ENCODE measurements at regions not wholly inside any gene's neighbourhood (a gene's known extent, or its start where the extent isn't known, plus 50 kb on each side); places are given as distances from the start of the nearest gene placed in this dataset.

DNA sequence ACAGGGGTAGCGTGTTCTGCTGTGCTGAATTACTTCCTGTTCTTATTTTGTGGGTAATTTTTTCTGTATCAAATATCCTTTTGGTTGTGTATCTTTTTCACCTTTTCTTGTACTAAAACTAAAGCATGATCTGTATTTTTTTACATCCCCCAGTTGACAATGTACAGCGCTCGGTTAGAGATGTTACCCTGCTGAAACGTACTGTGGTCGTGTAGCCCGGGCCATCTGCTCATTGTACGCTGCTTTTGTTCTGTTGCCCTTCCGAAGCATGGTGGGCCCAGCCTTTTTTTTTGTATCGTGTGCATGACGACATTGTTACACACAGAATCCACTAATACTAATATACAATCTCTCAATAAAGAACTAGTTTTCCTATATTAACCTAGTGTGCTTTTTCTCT, 233.1 kb downstream of the HAUS1 start:
- no peak overlapping the region for H3K27ac Mint-ChIP-seq
- ChIA-PET CTCF (no interaction called here), POLR2A (interaction anchor here (1.4 kb wide), 1 partner anchor 13 kb away, joined by 3 read pairs; no protein-coding TSS in a partner anchor)
- H3K36me3 Mint-ChIP-seq (ENCODE audit: low read depth), result peaks cover 7% of the 10 kb centered on the region
- peak overlapping the region; percentile 9 for H3K4me3 Mint-ChIP-seq
- peaks cover 76% of the 10 kb centered on the region for H3K4me1 Mint-ChIP-seq
- no peaks in the 10 kb centered on the region for H3K9me3 Mint-ChIP-seq
- peaks cover 56% of the 10 kb centered on the region for H3K27me3 Mint-ChIP-seq
- no peak for DNase-seq

DNA sequence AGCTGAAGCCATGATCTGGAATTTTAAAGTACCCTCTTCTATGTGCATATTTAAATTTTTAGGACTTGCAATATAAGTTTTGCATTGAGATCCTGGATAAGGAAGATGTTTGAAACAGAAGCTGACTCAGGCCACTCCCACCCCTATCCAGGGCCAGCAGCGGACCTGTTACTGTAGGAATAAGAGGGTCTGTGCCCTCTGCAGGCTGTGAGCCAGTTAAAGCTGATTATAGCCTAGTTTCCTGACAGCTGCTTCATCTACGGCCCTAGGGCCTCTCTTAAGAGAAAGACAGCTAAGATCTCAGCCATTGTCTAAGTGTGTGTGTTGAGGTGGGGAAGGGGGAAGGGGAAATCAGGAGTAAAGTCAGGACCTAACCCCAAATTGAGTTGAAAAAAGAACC, 234.0 kb downstream of the HAUS1 start:
- peaks cover 47% of the 10 kb centered on the region for H3K27me3 Mint-ChIP-seq
- peaks cover 7% of the 10 kb centered on the region for H3K36me3 Mint-ChIP-seq (ENCODE audit: low read depth)
- ChIA-PET POLR2A (no interaction called here), CTCF (interaction anchor here (0.7 to 1.2 kb wide), 2 partner anchors 15 to 165 kb away, joined by 3 to 5 read pairs; a partner anchor contains a TSS)
- H3K27ac Mint-ChIP-seq, result no peak overlapping the region
- H3K9me3 Mint-ChIP-seq, result no peaks in the 10 kb centered on the region
- H3K4me3 Mint-ChIP-seq, result no peak overlapping the region
- H3K4me1 Mint-ChIP-seq, result peaks cover 77% of the 10 kb centered on the region
- DNase-seq, result no peak

- DNase-seq, result peak; percentile 37
- Mint-ChIP-seq H3K36me3 (ENCODE audit: low read depth) (peaks cover 7% of the 10 kb centered on the region), H3K27ac (peak overlapping the region; percentile 53), H3K4me3 (peak overlapping the region; percentile 41), H3K9me3 (no peaks in the 10 kb centered on the region), H3K27me3 (peaks cover 42% of the 10 kb centered on the region), H3K4me1 (peaks cover 78% of the 10 kb centered on the region)
- ChIA-PET CTCF (interaction anchor here (1.2 kb wide), 1 partner anchor 165 kb away, joined by 5 read pairs; a partner anchor contains a TSS), POLR2A (no interaction called here)
These were observed 234.6 kb downstream of the HAUS1 start for GRCh38 chr18:46338766-46339165.

DNA sequence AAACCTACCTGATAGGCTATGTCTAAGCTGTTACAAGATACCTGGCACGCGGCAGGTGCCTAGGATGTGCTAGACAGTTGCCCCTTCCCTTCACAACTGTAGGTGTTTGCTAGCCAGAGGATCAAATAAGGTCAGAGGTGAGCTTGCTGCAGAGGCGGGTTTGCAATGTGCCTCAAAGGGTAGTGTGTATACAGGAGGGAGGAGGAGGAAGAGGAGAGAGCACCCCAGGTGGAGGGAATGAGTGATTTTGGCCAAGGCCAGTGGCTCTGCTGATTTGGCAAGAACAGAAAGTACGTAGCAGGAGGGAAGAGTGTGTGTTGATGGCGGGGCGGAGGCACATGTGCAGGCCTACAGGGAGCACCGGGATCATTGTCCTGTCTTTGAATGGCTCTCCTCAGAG, 236.5 kb downstream of the HAUS1 start:
- peaks cover 83% of the 10 kb centered on the region for H3K4me1 Mint-ChIP-seq
- no peaks in the 10 kb centered on the region for H3K9me3 Mint-ChIP-seq
- peaks cover 29% of the 10 kb centered on the region for H3K27me3 Mint-ChIP-seq
- no peak overlapping the region for H3K4me3 Mint-ChIP-seq
- H3K36me3 Mint-ChIP-seq (ENCODE audit: low read depth), result no peaks in the 10 kb centered on the region
- ChIA-PET POLR2A (no interaction called here), CTCF (no interaction called here)
- DNase-seq, result no peak
- H3K27ac Mint-ChIP-seq, result no peak overlapping the region

GRCh38 chr18:46341986-46342525, 237.9 kb downstream of the HAUS1 start:
- DNase-seq, result no peak
- ChIA-PET CTCF (no interaction called here), POLR2A (no interaction called here)
- H3K27me3 Mint-ChIP-seq, result peaks cover 18% of the 10 kb centered on the region
- H3K27ac Mint-ChIP-seq, result peak overlapping the region; percentile 45
- no peaks in the 10 kb centered on the region for H3K36me3 Mint-ChIP-seq (ENCODE audit: low read depth)
- peaks cover 80% of the 10 kb centered on the region for H3K4me1 Mint-ChIP-seq
- no peak overlapping the region for H3K4me3 Mint-ChIP-seq
- H3K9me3 Mint-ChIP-seq, result no peaks in the 10 kb centered on the region

DNA sequence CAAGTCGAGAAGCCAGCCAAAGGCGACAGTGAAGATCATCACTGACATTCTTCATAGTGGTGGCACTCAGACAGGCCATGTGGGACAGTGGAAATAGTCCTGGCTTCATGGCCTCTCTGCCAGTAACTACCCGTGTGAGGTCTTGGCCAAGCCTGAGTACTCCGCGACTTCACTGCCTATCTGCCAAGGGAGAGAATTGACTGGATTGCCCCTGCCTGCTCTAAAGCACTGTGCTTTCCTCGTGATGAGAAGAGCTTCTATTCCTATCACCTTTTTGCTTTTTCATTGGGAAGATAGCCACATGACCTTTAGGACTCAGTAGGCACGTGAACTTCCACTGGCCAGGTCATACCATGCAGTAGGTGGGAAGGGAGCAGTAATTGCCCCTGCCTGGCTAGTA, 239.3 kb downstream of the HAUS1 start:
- Mint-ChIP-seq H3K27me3 (peaks cover 7% of the 10 kb centered on the region), H3K9me3 (no peaks in the 10 kb centered on the region), H3K4me3 (no peak overlapping the region), H3K36me3 (ENCODE audit: low read depth) (no peaks in the 10 kb centered on the region), H3K27ac (peak overlapping the region; percentile 75), H3K4me1 (peaks cover 70% of the 10 kb centered on the region)
- ChIA-PET CTCF (interaction anchor here (0.8 to 1.0 kb wide), 2 partner anchors 184 to 280 kb away, joined by 3 read pairs; no protein-coding TSS in a partner anchor), POLR2A (interaction anchor here (0.8 to 2.2 kb wide), 3 partner anchors 8 to 19 kb away, joined by 3 to 13 read pairs (median 3); no protein-coding TSS in a partner anchor)
- DNase-seq, result no peak

- peaks cover 65% of the 10 kb centered on the region for H3K4me1 Mint-ChIP-seq
- H3K27ac Mint-ChIP-seq, result peak overlapping the region; percentile 75
- H3K4me3 Mint-ChIP-seq, result no peak overlapping the region
- ChIA-PET POLR2A (interaction anchor here (0.7 to 2.2 kb wide), 4 partner anchors 9 to 188 kb away, joined by 3 to 13 read pairs (median 3); no protein-coding TSS in a partner anchor), CTCF (interaction anchor here (0.8 to 1.0 kb wide), 3 partner anchors 185 to 279 kb away, joined by 3 read pairs; no protein-coding TSS in a partner anchor)
- H3K9me3 Mint-ChIP-seq, result no peaks in the 10 kb centered on the region
- H3K36me3 Mint-ChIP-seq (ENCODE audit: low read depth), result no peaks in the 10 kb centered on the region
- peaks cover 3% of the 10 kb centered on the region for H3K27me3 Mint-ChIP-seq
- DNase-seq, result peak; percentile 74
These were observed 239.8 kb downstream of the HAUS1 start for GRCh38 chr18:46343931-46344372.

DNA sequence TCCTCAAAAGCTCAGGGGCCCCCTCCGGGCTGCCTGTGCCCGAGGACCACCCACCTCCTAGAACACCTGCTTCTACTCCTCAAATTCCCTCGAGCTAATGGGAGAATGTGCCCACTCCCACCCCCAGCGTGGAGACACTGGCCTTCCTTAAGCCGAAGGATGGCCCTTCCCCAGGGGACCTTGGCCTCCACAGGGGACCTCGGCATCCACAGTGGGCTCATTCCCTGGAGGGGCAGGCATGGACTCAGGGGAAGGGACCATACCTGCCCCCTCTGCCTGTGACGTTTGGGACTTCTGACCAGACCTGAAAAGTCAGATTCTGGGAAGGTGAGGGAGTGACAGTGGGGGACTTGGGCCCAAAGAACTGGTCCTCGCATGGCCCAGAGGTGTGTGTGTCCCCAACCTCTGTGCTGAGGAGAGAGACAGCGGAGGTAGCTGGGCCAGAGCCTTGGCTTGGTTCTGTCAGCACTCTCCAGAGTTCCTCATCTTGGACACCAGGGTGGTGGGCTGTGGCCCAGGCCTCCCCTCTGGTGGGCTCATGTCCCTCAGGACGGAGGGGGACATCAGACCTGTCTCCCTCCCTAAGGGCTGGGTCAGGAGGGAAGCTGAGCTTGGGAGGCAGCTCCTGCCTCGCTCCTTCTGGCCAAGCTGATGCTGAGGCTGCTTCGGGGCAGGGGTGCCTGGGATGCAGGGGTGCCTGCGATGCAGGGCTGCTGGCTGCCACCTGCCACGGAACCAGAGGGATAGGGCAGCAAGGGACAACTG, 240.4 kb downstream of the HAUS1 start:
- ChIA-PET POLR2A (interaction anchor here (0.7 to 2.2 kb wide), 5 partner anchors 9 to 189 kb away, joined by 3 to 13 read pairs (median 3); no protein-coding TSS in a partner anchor), CTCF (interaction anchor here (0.8 to 1.0 kb wide), 3 partner anchors 185 to 279 kb away, joined by 3 read pairs; no protein-coding TSS in a partner anchor)
- no peaks in the 10 kb centered on the region for H3K36me3 Mint-ChIP-seq (ENCODE audit: low read depth)
- no peak for DNase-seq
- peak overlapping the region; percentile 32 for H3K27ac Mint-ChIP-seq
- H3K4me1 Mint-ChIP-seq, result peaks cover 59% of the 10 kb centered on the region
- H3K27me3 Mint-ChIP-seq, result peaks cover 2% of the 10 kb centered on the region
- H3K4me3 Mint-ChIP-seq, result no peak overlapping the region
- H3K9me3 Mint-ChIP-seq, result no peaks in the 10 kb centered on the region

DNA sequence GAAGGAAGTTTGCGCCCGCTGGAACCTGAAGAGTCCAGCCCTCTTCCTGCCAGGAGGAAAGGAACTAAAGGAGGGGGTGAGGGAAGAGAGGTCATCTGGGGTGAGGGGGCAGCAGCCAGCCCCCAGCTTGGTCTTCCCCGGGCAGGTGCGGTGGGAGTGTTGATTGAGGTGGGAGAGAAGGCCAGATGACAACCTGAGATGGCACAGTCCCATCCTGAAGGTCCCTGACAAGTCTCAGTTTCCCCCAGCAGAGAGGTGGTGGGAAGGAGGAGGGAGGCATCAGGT, 240.9 kb downstream of the HAUS1 start:
- CTCF ChIA-PET, result interaction anchor here (1.6 kb wide), 1 partner anchor 172 kb away, joined by 4 read pairs; no protein-coding TSS in a partner anchor
- Mint-ChIP-seq H3K4me3 (no peak overlapping the region), H3K27me3 (peaks cover 2% of the 10 kb centered on the region), H3K9me3 (no peaks in the 10 kb centered on the region), H3K4me1 (peaks cover 54% of the 10 kb centered on the region), H3K27ac (no peak overlapping the region), H3K36me3 (ENCODE audit: low read depth) (no peaks in the 10 kb centered on the region)
- DNase-seq, result no peak
- POLR2A ChIA-PET, result interaction anchor here (0.8 to 2.2 kb wide), 2 partner anchors 10 to 16 kb away, joined by 4 to 13 read pairs; no protein-coding TSS in a partner anchor

DNA sequence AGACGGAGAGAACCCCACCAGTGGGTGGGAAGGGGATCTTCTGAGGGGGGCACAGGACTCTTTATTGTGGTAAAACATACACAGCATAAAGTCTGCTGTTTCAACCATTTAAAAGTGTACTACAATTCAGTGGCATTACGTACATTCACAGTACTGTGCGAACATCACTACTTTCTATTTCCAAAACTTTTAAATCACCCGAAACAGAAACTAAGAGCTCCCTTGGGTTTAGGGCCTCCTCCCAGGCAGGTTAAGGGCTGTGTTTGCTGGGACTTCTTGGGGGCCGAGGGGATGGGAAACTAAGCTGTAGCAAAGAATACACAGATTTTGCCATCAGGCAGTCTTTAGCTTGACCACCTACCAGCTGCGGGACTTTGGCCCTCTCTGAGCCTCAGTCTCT, 242.0 kb downstream of the HAUS1 start:
- POLR2A ChIA-PET, result no interaction called here

GRCh38 chr18:46346896-46347630, 242.9 kb downstream of the HAUS1 start:
- POLR2A ChIA-PET, result no interaction called here
- no peaks in the 10 kb centered on the region for H3K36me3 Mint-ChIP-seq (ENCODE audit: low read depth)
- no peak overlapping the region for H3K27ac Mint-ChIP-seq
- CTCF ChIA-PET, result interaction anchor here (1.6 kb wide), 1 partner anchor 174 kb away, joined by 4 read pairs; no protein-coding TSS in a partner anchor
- DNase-seq, result no peak
- H3K4me3 Mint-ChIP-seq, result no peak overlapping the region
- H3K9me3 Mint-ChIP-seq, result no peaks in the 10 kb centered on the region
- no peaks in the 10 kb centered on the region for H3K27me3 Mint-ChIP-seq
- peaks cover 42% of the 10 kb centered on the region for H3K4me1 Mint-ChIP-seq

More for the DNA sequence above, 242.0 kb downstream of the HAUS1 start:
- CTCF ChIA-PET, result interaction anchor here (1.6 kb wide), 1 partner anchor 173 kb away, joined by 4 read pairs; no protein-coding TSS in a partner anchor
- H3K9me3 Mint-ChIP-seq, result no peaks in the 10 kb centered on the region
- no peaks in the 10 kb centered on the region for H3K27me3 Mint-ChIP-seq
- H3K27ac Mint-ChIP-seq, result no peak overlapping the region
- DNase-seq, result no peak
- H3K36me3 Mint-ChIP-seq (ENCODE audit: low read depth), result no peaks in the 10 kb centered on the region
- no peak overlapping the region for H3K4me3 Mint-ChIP-seq
- H3K4me1 Mint-ChIP-seq, result peaks cover 49% of the 10 kb centered on the region

DNA sequence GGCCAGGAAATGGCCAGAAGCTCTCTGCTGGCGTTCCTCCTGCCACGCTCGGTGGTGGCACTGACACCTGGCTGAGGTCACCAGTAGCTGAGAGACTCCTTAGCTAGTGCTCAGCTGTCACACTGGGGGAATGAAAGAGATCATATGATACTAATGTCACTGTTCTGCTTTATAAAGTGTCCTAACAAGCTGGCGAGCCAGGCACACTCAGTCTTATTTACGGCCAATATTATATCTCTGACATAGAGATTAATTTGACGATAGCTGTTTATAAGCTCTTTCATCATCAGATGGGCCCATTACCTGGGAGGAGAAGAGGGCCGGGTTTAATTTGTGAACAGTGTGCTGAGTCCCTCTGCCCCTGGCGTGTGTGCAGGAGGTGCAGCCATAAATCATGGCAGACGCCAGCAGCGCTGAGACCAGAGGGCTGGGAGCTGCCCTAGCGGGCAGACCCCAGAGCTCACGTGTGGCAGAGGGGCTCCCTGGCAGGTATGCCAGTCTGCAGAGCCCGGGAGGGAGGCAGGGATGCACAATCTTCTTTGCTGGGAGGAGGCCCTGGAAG, 246.5 kb downstream of the HAUS1 start:
- Mint-ChIP-seq H3K27me3 (no peaks in the 10 kb centered on the region), H3K27ac (no peak overlapping the region), H3K4me1 (peaks cover 27% of the 10 kb centered on the region), H3K9me3 (no peaks in the 10 kb centered on the region), H3K4me3 (no peak overlapping the region), H3K36me3 (ENCODE audit: low read depth) (peaks cover 7% of the 10 kb centered on the region)
- CTCF ChIA-PET, result interaction anchor here (0.8 to 1.0 kb wide), 2 partner anchors 69 to 177 kb away, joined by 3 read pairs; a partner anchor contains a TSS
- no peak for DNase-seq
- POLR2A ChIA-PET, result no interaction called here
